ENCODE measurements at regions not wholly inside any gene's neighbourhood (a gene's known extent, or its start where the extent isn't known, plus 50 kb on each side); places are given as distances from the start of the nearest gene placed in this dataset.

- TF ChIP-seq EP300 (IDR thresholded peaks at IDR 0.05) (no peak), CTCF (IDR thresholded peaks at IDR 0.05) (no peak), POLR2A (IDR thresholded peaks at IDR 0.05; ENCODE audit: low read depth) (no peak), POLR2AphosphoS5 (IDR thresholded peaks at IDR 0.05) (no peak)
- WGBS = 92% methylated on average over 2 of the region's 2 CpGs
- no peaks in the 10 kb centered on the region for H3K36me3 ChIP-seq
- no peak for DNase-seq (ENCODE audit: extremely low spot score)
- H3K4me1 ChIP-seq = no peaks in the 10 kb centered on the region
- H3K4me3 ChIP-seq = no peak overlapping the region
- H3K9me3 ChIP-seq = no peaks in the 10 kb centered on the region
- no peaks in the 10 kb centered on the region for H3K27me3 ChIP-seq
- intact Hi-C loops (cut with DNase I) = no loop called here
- H3K27ac ChIP-seq (replicated peaks in 1 of 4) = no peak overlapping the region
These were observed 79.9 kb upstream of the POM121L12 start for GRCh38 chr7:52955522-52955921.

- DNase-seq (ENCODE audit: extremely low spot score) = no peak
- intact Hi-C loops (cut with DNase I) = no loop called here
- no peaks in the 10 kb centered on the region for H3K36me3 ChIP-seq
- no peak for TF ChIP-seq EP300 (IDR thresholded peaks at IDR 0.05)
- no peak for TF ChIP-seq POLR2AphosphoS5 (IDR thresholded peaks at IDR 0.05)
- no peak for TF ChIP-seq POLR2A (IDR thresholded peaks at IDR 0.05; ENCODE audit: low read depth)
- no peak for TF ChIP-seq CTCF (IDR thresholded peaks at IDR 0.05)
- no peaks in the 10 kb centered on the region for H3K9me3 ChIP-seq
- no peak overlapping the region for H3K4me3 ChIP-seq
- no peaks in the 10 kb centered on the region for H3K4me1 ChIP-seq
- no peaks in the 10 kb centered on the region for H3K27me3 ChIP-seq
- 90% methylated on average over 2 of the region's 2 CpGs for WGBS
- H3K27ac ChIP-seq (replicated peaks in 1 of 4) = no peak overlapping the region
These were observed 90.5 kb upstream of the POM121L12 start for GRCh38 chr7:52944921-52945320.

GRCh38 chr7:52940481-52940880 is 95.0 kb upstream of the POM121L12 start:
- Histone ChIP-seq H3K4me1 (no peaks in the 10 kb centered on the region), H3K27ac (replicated peaks in 1 of 4) (no peak overlapping the region), H3K9me3 (no peaks in the 10 kb centered on the region), H3K4me3 (no peak overlapping the region), H3K27me3 (no peaks in the 10 kb centered on the region), H3K36me3 (no peaks in the 10 kb centered on the region)
- intact Hi-C loops (cut with DNase I) = no loop called here
- no peak for TF ChIP-seq POLR2A (IDR thresholded peaks at IDR 0.05; ENCODE audit: low read depth)
- TF ChIP-seq POLR2AphosphoS5 (IDR thresholded peaks at IDR 0.05) = no peak
- no peak for TF ChIP-seq EP300 (IDR thresholded peaks at IDR 0.05)
- TF ChIP-seq CTCF (IDR thresholded peaks at IDR 0.05) = no peak
- DNase-seq (ENCODE audit: extremely low spot score) = no peak
- WGBS = 78% methylated on average over 3 of the region's 3 CpGs

GRCh38 chr7:52938455-52939133 is 96.8 kb upstream of the POM121L12 start:
- H3K9me3 ChIP-seq = no peaks in the 10 kb centered on the region
- DNase-seq (ENCODE audit: extremely low spot score) = no peak
- intact Hi-C loops (cut with DNase I) = no loop called here
- H3K4me3 ChIP-seq = no peak overlapping the region
- no peaks in the 10 kb centered on the region for H3K27me3 ChIP-seq
- H3K4me1 ChIP-seq = no peaks in the 10 kb centered on the region
- no peak overlapping the region for H3K27ac ChIP-seq (replicated peaks in 1 of 4)
- TF ChIP-seq POLR2A (IDR thresholded peaks at IDR 0.05; ENCODE audit: low read depth) = no peak
- no peak for TF ChIP-seq CTCF (IDR thresholded peaks at IDR 0.05)
- no peak for TF ChIP-seq EP300 (IDR thresholded peaks at IDR 0.05)
- TF ChIP-seq POLR2AphosphoS5 (IDR thresholded peaks at IDR 0.05) = no peak
- no peaks in the 10 kb centered on the region for H3K36me3 ChIP-seq

- 42% methylated on average over 2 of the region's 2 CpGs for WGBS
These were observed 98.7 kb upstream of the POM121L12 start for GRCh38 chr7:52936750-52937149.

More at GRCh38 chr7:52936750-52937149, 98.7 kb upstream of the POM121L12 start:
- Histone ChIP-seq H3K36me3 (no peaks in the 10 kb centered on the region), H3K9me3 (no peaks in the 10 kb centered on the region), H3K4me1 (no peaks in the 10 kb centered on the region), H3K27ac (replicated peaks in 1 of 4) (no peak overlapping the region), H3K4me3 (no peak overlapping the region), H3K27me3 (no peaks in the 10 kb centered on the region)
- TF ChIP-seq POLR2AphosphoS5 (IDR thresholded peaks at IDR 0.05) = no peak
- no peak for TF ChIP-seq CTCF (IDR thresholded peaks at IDR 0.05)
- intact Hi-C loops (cut with DNase I) = no loop called here
- DNase-seq (ENCODE audit: extremely low spot score) = no peak
